Activated CD8-positive, alpha-beta memory T cell treated with anti-CD3 and anti-CD28 coated beads, Interleukin-2, amount 10 ng/mL, durations not matched to agents 7 days and 5 days (primary cell): ENCODE measurements at regions not wholly inside any gene's neighbourhood (a gene's known extent, or its start where the extent isn't known, plus 50 kb on each side); places are given as distances from the start of the nearest gene placed in this dataset.

Source experiments
- ATAC-seq: fragments of 150-1000 bp; cut with Tn5 transposase; one replicate; pipeline ENCODE4 v1.10.0; 2021; ENCODE audit warnings: moderate library complexity
- CTCF ChIA-PET: fragments of 350-600 bp; sonication (Branson Sonifier 250); formaldehyde crosslinking; loops from one replicate; lab custom pipeline; 2021; ENCODE audit warnings: antibody characterized with exemption; lab: Charles Lee
- DNase-seq: peaks from one replicate; pipeline ENCODE4 v3.0.0-alpha.2; 2020
- H3K27ac Mint-ChIP-seq: one replicate; pipeline ENCODE4 v1.8.0; 2021; ENCODE audit warnings: mild to moderate bottlenecking, mixed read lengths
- H3K27me3 Mint-ChIP-seq: one replicate; pipeline ENCODE4 v1.8.0; 2021; ENCODE audit warnings: mixed read lengths
- H3K36me3 Mint-ChIP-seq: one replicate; pipeline ENCODE4 v1.8.0; 2021; ENCODE audit warnings: mild to moderate bottlenecking, mixed read lengths
- H3K4me1 Mint-ChIP-seq: one replicate; pipeline ENCODE4 v1.8.0; 2021; ENCODE audit warnings: mixed read lengths
- H3K4me3 Mint-ChIP-seq: one replicate; pipeline ENCODE4 v1.8.0; 2021; ENCODE audit warnings: mild to moderate bottlenecking, moderate library complexity, mixed read lengths
- H3K9me3 Mint-ChIP-seq: one replicate; pipeline ENCODE4 v1.8.0; 2022; ENCODE audit warnings: low read depth, mixed read lengths

DNA sequence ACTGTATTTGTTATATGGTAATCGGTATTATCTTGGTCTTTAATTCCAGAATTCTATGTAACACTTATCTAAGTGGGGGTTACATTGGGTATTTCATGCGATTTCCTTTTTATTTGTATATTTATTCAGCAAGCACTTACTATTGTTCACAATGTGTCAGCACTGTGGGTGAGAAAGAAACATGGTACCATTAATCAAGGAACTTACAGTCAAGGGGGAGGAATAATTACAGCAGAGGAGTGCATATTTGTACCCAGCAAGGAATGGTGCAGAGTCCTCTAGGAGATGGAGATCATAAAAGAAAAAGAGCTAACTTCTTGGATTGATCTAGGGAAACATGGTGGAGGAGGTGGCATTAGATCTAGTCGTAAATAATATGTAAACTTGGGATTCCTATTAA, 117.0 kb upstream of the KCNJ16 start:
- Mint-ChIP-seq H3K4me3 (no peak overlapping the region), H3K27me3 (no peaks in the 10 kb centered on the region), H3K27ac (no peak overlapping the region), H3K36me3 (no peaks in the 10 kb centered on the region), H3K9me3 (no peaks in the 10 kb centered on the region), H3K4me1 (no peaks in the 10 kb centered on the region)
- DNase-seq = no peak
- CTCF ChIA-PET = no interaction called here
- no peak for ATAC-seq

GRCh38 chr17:69959283-69959682, 115.7 kb upstream of the KCNJ16 start:
- Mint-ChIP-seq H3K36me3 (no peaks in the 10 kb centered on the region), H3K9me3 (no peaks in the 10 kb centered on the region), H3K27me3 (no peaks in the 10 kb centered on the region), H3K4me1 (no peaks in the 10 kb centered on the region), H3K4me3 (no peak overlapping the region), H3K27ac (no peak overlapping the region)
- CTCF ChIA-PET = no interaction called here
- DNase-seq (no peak), ATAC-seq (no peak)

DNA sequence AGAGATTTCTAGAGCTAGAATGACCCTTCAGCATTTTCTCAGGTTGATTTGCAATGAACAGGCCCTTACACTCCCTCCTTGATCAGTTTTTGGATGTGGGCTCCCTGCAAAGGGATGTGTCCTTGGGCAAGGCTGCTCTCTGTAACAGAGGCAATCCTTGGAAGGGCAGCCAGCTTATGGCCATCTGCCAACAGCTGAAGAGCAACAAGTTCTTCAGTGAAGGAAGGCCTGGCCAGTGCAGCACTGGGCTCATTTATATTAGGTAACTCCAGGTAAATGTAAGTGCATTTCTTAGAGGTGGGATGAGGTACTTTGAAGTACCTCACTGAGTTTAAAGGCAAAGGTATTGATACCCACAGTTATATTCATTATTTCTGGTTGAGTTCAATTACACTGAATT, 114.3 kb upstream of the KCNJ16 start:
- Mint-ChIP-seq H3K27me3 (no peaks in the 10 kb centered on the region), H3K4me3 (no peak overlapping the region), H3K9me3 (no peaks in the 10 kb centered on the region), H3K4me1 (no peaks in the 10 kb centered on the region), H3K27ac (no peak overlapping the region), H3K36me3 (no peaks in the 10 kb centered on the region)
- CTCF ChIA-PET = no interaction called here
- no peak for ATAC-seq
- DNase-seq = no peak

DNA sequence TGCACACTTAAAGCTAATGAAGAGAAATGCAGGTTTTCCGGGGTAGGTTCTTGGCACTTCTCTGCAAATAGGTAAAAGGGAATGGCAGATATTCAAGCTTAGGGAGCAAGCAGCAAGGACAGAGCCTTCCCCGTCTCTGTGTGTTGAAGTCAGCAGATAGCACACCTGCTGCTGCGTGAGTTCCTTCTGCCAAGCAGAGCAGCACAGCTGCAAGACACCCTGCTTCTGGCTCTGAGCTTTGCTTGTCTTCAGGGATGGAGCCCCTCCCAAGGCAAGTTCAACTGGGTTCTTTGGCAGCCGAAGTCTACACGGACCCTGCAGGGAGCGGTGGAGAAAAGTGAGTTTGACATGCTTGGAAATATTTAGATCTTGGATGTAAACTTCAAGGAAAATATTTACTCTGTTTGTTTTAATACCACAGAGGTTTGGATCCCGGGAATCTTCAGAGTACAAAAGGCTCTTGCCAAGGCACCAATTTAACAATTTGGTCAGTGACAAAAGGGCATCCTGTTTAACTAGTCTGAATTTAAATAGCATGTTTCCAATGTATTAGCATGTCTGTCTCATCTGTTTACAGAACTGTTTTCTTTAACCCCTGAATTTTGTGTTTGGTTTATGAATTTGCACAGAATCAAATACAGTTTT, 113.4 kb upstream of the KCNJ16 start:
- Mint-ChIP-seq H3K27ac (no peak overlapping the region), H3K36me3 (no peaks in the 10 kb centered on the region), H3K9me3 (no peaks in the 10 kb centered on the region), H3K4me1 (no peaks in the 10 kb centered on the region), H3K4me3 (no peak overlapping the region), H3K27me3 (no peaks in the 10 kb centered on the region)
- CTCF ChIA-PET = no interaction called here
- no peak for ATAC-seq
- DNase-seq = no peak

- DNase-seq = no peak
- Mint-ChIP-seq H3K4me1 (no peaks in the 10 kb centered on the region), H3K27ac (no peak overlapping the region), H3K4me3 (no peak overlapping the region), H3K9me3 (no peaks in the 10 kb centered on the region), H3K36me3 (no peaks in the 10 kb centered on the region), H3K27me3 (no peaks in the 10 kb centered on the region)
- CTCF ChIA-PET = no interaction called here
- no peak for ATAC-seq
These were observed 112.5 kb upstream of the KCNJ16 start for GRCh38 chr17:69962436-69962995.

- ATAC-seq (no peak), DNase-seq (no peak)
- CTCF ChIA-PET = no interaction called here
- no peak overlapping the region for H3K4me3 Mint-ChIP-seq
- H3K4me1 Mint-ChIP-seq = no peaks in the 10 kb centered on the region
- peaks cover 3% of the 10 kb centered on the region for H3K9me3 Mint-ChIP-seq
- no peaks in the 10 kb centered on the region for H3K27me3 Mint-ChIP-seq
- no peaks in the 10 kb centered on the region for H3K36me3 Mint-ChIP-seq
- no peak overlapping the region for H3K27ac Mint-ChIP-seq
These were observed 107.1 kb upstream of the KCNJ16 start for GRCh38 chr17:69967910-69968411.

GRCh38 chr17:69969897-69970296, 105.1 kb upstream of the KCNJ16 start:
- CTCF ChIA-PET = no interaction called here
- Mint-ChIP-seq H3K9me3 (peaks cover 3% of the 10 kb centered on the region), H3K4me3 (no peak overlapping the region), H3K27me3 (no peaks in the 10 kb centered on the region), H3K27ac (no peak overlapping the region), H3K4me1 (no peaks in the 10 kb centered on the region), H3K36me3 (no peaks in the 10 kb centered on the region)
- no peak for ATAC-seq
- DNase-seq = no peak

- Mint-ChIP-seq H3K9me3 (peaks cover 3% of the 10 kb centered on the region), H3K4me3 (no peak overlapping the region), H3K27me3 (no peaks in the 10 kb centered on the region)
These were observed 102.8 kb upstream of the KCNJ16 start for GRCh38 chr17:69972251-69972650.

GRCh38 chr17:69975808-69976207, 99.2 kb upstream of the KCNJ16 start:
- Mint-ChIP-seq H3K4me1 (no peaks in the 10 kb centered on the region), H3K9me3 (peaks cover 3% of the 10 kb centered on the region), H3K27ac (no peak overlapping the region), H3K27me3 (no peaks in the 10 kb centered on the region), H3K36me3 (no peaks in the 10 kb centered on the region), H3K4me3 (no peak overlapping the region)
- DNase-seq = no peak
- CTCF ChIA-PET = interaction anchor here (1.2 kb wide), 1 partner anchor 450 kb away, joined by 3 read pairs; no protein-coding TSS in a partner anchor
- no peak for ATAC-seq

More at GRCh38 chr17:69972251-69972650, 102.8 kb upstream of the KCNJ16 start:
- Mint-ChIP-seq H3K4me1 (no peaks in the 10 kb centered on the region), H3K27ac (no peak overlapping the region), H3K36me3 (no peaks in the 10 kb centered on the region)
- ATAC-seq (no peak), DNase-seq (no peak)
- CTCF ChIA-PET = no interaction called here

DNA sequence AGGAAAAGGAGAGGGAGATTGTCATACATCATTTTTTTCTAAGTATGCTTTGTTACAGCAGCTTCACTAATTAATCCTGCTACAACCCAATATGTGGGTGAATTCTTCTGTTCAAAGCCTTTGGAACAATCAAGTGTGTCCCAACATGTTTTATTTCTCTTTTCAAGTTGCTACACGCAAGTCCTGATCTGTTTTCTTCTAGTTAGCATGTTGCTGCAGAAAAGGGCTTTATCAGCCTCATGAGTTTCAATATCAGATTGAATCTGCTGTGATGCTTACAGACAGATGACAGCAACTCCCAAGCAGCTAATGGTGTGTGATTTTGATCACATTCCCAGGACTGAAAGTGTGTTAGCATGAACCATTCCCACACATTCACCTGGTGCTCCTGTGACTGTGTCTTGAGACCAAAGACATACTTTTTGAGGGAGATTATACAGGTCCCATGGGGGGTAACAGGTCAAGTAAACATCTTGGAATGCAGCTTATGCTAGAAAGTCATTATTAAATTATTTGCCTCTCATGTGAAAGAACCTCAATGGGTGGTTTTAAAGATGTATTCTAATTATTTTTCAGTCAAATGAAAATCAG, 96.9 kb upstream of the KCNJ16 start:
- Mint-ChIP-seq H3K4me3 (no peak overlapping the region), H3K9me3 (no peaks in the 10 kb centered on the region), H3K27me3 (no peaks in the 10 kb centered on the region), H3K36me3 (no peaks in the 10 kb centered on the region), H3K27ac (no peak overlapping the region), H3K4me1 (no peaks in the 10 kb centered on the region)
- ATAC-seq = no peak
- CTCF ChIA-PET = no interaction called here
- no peak for DNase-seq

DNA sequence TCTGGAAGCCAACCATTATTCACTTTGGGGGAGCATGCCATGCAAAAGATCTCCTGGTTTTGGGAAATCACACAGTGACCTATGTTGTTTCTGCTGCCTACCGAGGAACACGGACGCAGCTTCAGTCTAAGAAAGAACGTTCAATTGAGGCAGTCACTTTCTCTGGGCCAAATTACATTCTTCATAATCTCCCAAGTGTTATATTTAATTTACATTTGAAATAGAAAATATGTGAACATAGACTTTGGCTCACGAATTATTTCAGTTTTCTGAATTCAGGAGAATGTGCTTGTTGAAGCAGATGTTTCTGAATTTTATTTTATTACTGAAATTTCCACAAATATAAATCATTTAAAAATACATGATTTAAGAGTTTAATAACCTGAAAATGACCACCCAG, 93.6 kb upstream of the KCNJ16 start:
- H3K27me3 Mint-ChIP-seq = no peaks in the 10 kb centered on the region
- no peaks in the 10 kb centered on the region for H3K9me3 Mint-ChIP-seq
- DNase-seq (no peak), ATAC-seq (no peak)
- no peaks in the 10 kb centered on the region for H3K4me1 Mint-ChIP-seq
- H3K27ac Mint-ChIP-seq = no peak overlapping the region
- CTCF ChIA-PET = no interaction called here
- no peak overlapping the region for H3K4me3 Mint-ChIP-seq
- H3K36me3 Mint-ChIP-seq = no peaks in the 10 kb centered on the region

- no peak overlapping the region for H3K4me3 Mint-ChIP-seq
- H3K27ac Mint-ChIP-seq = no peak overlapping the region
- H3K36me3 Mint-ChIP-seq = no peaks in the 10 kb centered on the region
- DNase-seq (no peak), ATAC-seq (no peak)
- CTCF ChIA-PET = no interaction called here
- no peaks in the 10 kb centered on the region for H3K9me3 Mint-ChIP-seq
- H3K27me3 Mint-ChIP-seq = no peaks in the 10 kb centered on the region
- no peaks in the 10 kb centered on the region for H3K4me1 Mint-ChIP-seq
These were observed 79.5 kb upstream of the KCNJ16 start for GRCh38 chr17:69995476-69995875.

DNA sequence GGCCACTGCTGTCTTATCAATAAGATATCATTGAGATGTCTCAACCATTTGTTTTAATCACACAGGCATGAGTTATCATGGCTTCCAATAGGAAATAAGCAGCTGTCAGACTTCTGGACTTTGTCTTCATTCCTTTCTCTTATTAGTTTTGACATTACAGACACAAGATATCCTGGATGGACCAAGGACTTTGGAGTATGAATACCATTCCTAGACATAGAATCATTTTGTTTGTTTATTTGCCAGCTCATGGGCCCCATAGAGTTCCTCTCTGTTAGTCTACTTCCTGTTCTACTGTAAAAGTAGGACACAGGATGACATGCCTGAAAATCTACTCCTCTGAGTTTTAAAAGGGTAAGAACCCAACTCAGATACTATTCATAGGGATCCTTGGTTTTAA, 77.7 kb upstream of the KCNJ16 start:
- DNase-seq (no peak), ATAC-seq (no peak)
- Mint-ChIP-seq H3K27me3 (no peaks in the 10 kb centered on the region), H3K27ac (no peak overlapping the region), H3K4me3 (no peak overlapping the region), H3K4me1 (no peaks in the 10 kb centered on the region), H3K36me3 (no peaks in the 10 kb centered on the region), H3K9me3 (no peaks in the 10 kb centered on the region)
- CTCF ChIA-PET = no interaction called here

- Mint-ChIP-seq H3K9me3 (no peaks in the 10 kb centered on the region), H3K4me1 (no peaks in the 10 kb centered on the region), H3K27ac (no peak overlapping the region), H3K36me3 (no peaks in the 10 kb centered on the region), H3K27me3 (no peaks in the 10 kb centered on the region), H3K4me3 (no peak overlapping the region)
- ATAC-seq (no peak), DNase-seq (no peak)
- CTCF ChIA-PET = no interaction called here
These were observed 75.8 kb upstream of the KCNJ16 start for GRCh38 chr17:69999253-69999652.
